ENCODE measurements at regions not wholly inside any gene's neighbourhood (a gene's known extent, or its start where the extent isn't known, plus 50 kb on each side); places are given as distances from the start of the nearest gene placed in this dataset.
"Not testable (repeated sequence)": the region's sequence is repeated elsewhere in the genome, so short reads cannot be mapped to it uniquely, and the experiment has no call there.

GRCh38 chr12:73136386-73136785, 864.2 kb downstream of the TRHDE start:
- peaks cover 1% of the 10 kb centered on the region for H3K9me3 Mint-ChIP-seq
- no peak for ATAC-seq (replicated peaks)

GRCh38 chr12:73139642-73140041, 867.5 kb downstream of the TRHDE start:
- H3K27ac Mint-ChIP-seq; H3K27me3 Mint-ChIP-seq; H3K4me1 Mint-ChIP-seq; ATAC-seq (replicated peaks); H3K4me3 Mint-ChIP-seq; H3K36me3 Mint-ChIP-seq (ENCODE audit: low read depth); H3K9me3 Mint-ChIP-seq: not testable (repeated sequence)

More at GRCh38 chr12:73136386-73136785, 864.2 kb downstream of the TRHDE start:
- Mint-ChIP-seq H3K27ac (no peak overlapping the region), H3K4me1 (no peaks in the 10 kb centered on the region), H3K4me3 (no peak overlapping the region), H3K36me3 (ENCODE audit: low read depth) (no peaks in the 10 kb centered on the region), H3K27me3 (no peaks in the 10 kb centered on the region)

- H3K27ac Mint-ChIP-seq: no peak overlapping the region
- H3K4me3 Mint-ChIP-seq: no peak overlapping the region
- no peaks in the 10 kb centered on the region for H3K4me1 Mint-ChIP-seq
- no peaks in the 10 kb centered on the region for H3K36me3 Mint-ChIP-seq (ENCODE audit: low read depth)
- ATAC-seq (replicated peaks): no peak
- H3K9me3 Mint-ChIP-seq: peaks cover 9% of the 10 kb centered on the region
- H3K27me3 Mint-ChIP-seq: no peaks in the 10 kb centered on the region
Observed at GRCh38 chr12:73158341-73158740, 886.2 kb downstream of the TRHDE start.

- Mint-ChIP-seq H3K36me3 (ENCODE audit: low read depth) (no peaks in the 10 kb centered on the region), H3K4me3 (no peak overlapping the region), H3K9me3 (peaks cover 13% of the 10 kb centered on the region), H3K27me3 (no peaks in the 10 kb centered on the region), H3K4me1 (no peaks in the 10 kb centered on the region), H3K27ac (no peak overlapping the region)
- ATAC-seq (replicated peaks): no peak
Observed at GRCh38 chr12:73159954-73160353, 887.8 kb downstream of the TRHDE start.

- Mint-ChIP-seq H3K9me3 (peaks cover 13% of the 10 kb centered on the region), H3K27ac (no peak overlapping the region), H3K4me1 (no peaks in the 10 kb centered on the region), H3K4me3 (no peak overlapping the region), H3K36me3 (ENCODE audit: low read depth) (no peaks in the 10 kb centered on the region), H3K27me3 (no peaks in the 10 kb centered on the region)
- ATAC-seq (replicated peaks): no peak
Observed at GRCh38 chr12:73161970-73162369, 889.8 kb downstream of the TRHDE start.

- Mint-ChIP-seq H3K4me1 (no peaks in the 10 kb centered on the region), H3K4me3 (no peak overlapping the region), H3K27me3 (no peaks in the 10 kb centered on the region), H3K36me3 (ENCODE audit: low read depth) (no peaks in the 10 kb centered on the region), H3K9me3 (peaks cover 11% of the 10 kb centered on the region), H3K27ac (no peak overlapping the region)
- no peak for ATAC-seq (replicated peaks)
Observed at GRCh38 chr12:73180734-73181133, 908.6 kb downstream of the TRHDE start.

GRCh38 chr12:73181244-73181643, 909.1 kb downstream of the TRHDE start:
- H3K4me3 Mint-ChIP-seq: no peak overlapping the region
- no peak for ATAC-seq (replicated peaks)
- no peaks in the 10 kb centered on the region for H3K4me1 Mint-ChIP-seq
- H3K27ac Mint-ChIP-seq: no peak overlapping the region
- H3K9me3 Mint-ChIP-seq: peaks cover 13% of the 10 kb centered on the region
- no peaks in the 10 kb centered on the region for H3K36me3 Mint-ChIP-seq (ENCODE audit: low read depth)
- no peaks in the 10 kb centered on the region for H3K27me3 Mint-ChIP-seq

- Mint-ChIP-seq H3K27me3 (no peaks in the 10 kb centered on the region), H3K4me3 (no peak overlapping the region), H3K9me3 (peaks cover 21% of the 10 kb centered on the region), H3K36me3 (ENCODE audit: low read depth) (no peaks in the 10 kb centered on the region), H3K27ac (no peak overlapping the region), H3K4me1 (no peaks in the 10 kb centered on the region)
- ATAC-seq (replicated peaks): no peak
Observed at GRCh38 chr12:73185403-73185802, 913.2 kb downstream of the TRHDE start.

- no peaks in the 10 kb centered on the region for H3K27me3 Mint-ChIP-seq
- H3K4me3 Mint-ChIP-seq: no peak overlapping the region
- no peaks in the 10 kb centered on the region for H3K4me1 Mint-ChIP-seq
- H3K36me3 Mint-ChIP-seq (ENCODE audit: low read depth): no peaks in the 10 kb centered on the region
- ATAC-seq (replicated peaks): no peak
- peaks cover 21% of the 10 kb centered on the region for H3K9me3 Mint-ChIP-seq
- H3K27ac Mint-ChIP-seq: no peak overlapping the region
Observed at GRCh38 chr12:73186272-73186671, 914.1 kb downstream of the TRHDE start.

GRCh38 chr12:73187765-73188164, 915.6 kb downstream of the TRHDE start:
- Mint-ChIP-seq H3K9me3 (peaks cover 25% of the 10 kb centered on the region), H3K4me3 (no peak overlapping the region), H3K27ac (no peak overlapping the region), H3K36me3 (ENCODE audit: low read depth) (no peaks in the 10 kb centered on the region), H3K4me1 (no peaks in the 10 kb centered on the region), H3K27me3 (no peaks in the 10 kb centered on the region)
- ATAC-seq (replicated peaks): no peak

- ATAC-seq (replicated peaks): no peak
- Mint-ChIP-seq H3K4me3 (no peak overlapping the region), H3K9me3 (peaks cover 6% of the 10 kb centered on the region), H3K27me3 (no peaks in the 10 kb centered on the region), H3K4me1 (no peaks in the 10 kb centered on the region), H3K27ac (no peak overlapping the region), H3K36me3 (ENCODE audit: low read depth) (no peaks in the 10 kb centered on the region)
Observed at GRCh38 chr12:73210548-73211204, 938.5 kb downstream of the TRHDE start.

- H3K27me3 Mint-ChIP-seq: no peaks in the 10 kb centered on the region
- no peaks in the 10 kb centered on the region for H3K4me1 Mint-ChIP-seq
- no peak for ATAC-seq (replicated peaks)
- H3K36me3 Mint-ChIP-seq (ENCODE audit: low read depth): no peaks in the 10 kb centered on the region
- H3K9me3 Mint-ChIP-seq: no peaks in the 10 kb centered on the region
- no peak overlapping the region for H3K4me3 Mint-ChIP-seq
- H3K27ac Mint-ChIP-seq: no peak overlapping the region
Observed at GRCh38 chr12:73220951-73221350, 948.8 kb downstream of the TRHDE start.

- H3K4me1 Mint-ChIP-seq: no peaks in the 10 kb centered on the region
- no peaks in the 10 kb centered on the region for H3K36me3 Mint-ChIP-seq (ENCODE audit: low read depth)
- no peak overlapping the region for H3K4me3 Mint-ChIP-seq
- no peak overlapping the region for H3K27ac Mint-ChIP-seq
- H3K9me3 Mint-ChIP-seq: no peaks in the 10 kb centered on the region
- ATAC-seq (replicated peaks): no peak
- H3K27me3 Mint-ChIP-seq: no peaks in the 10 kb centered on the region
Observed at GRCh38 chr12:73221398-73221797, 949.2 kb downstream of the TRHDE start.

GRCh38 chr12:73221836-73222235, 949.7 kb downstream of the TRHDE start:
- Mint-ChIP-seq H3K9me3 (no peaks in the 10 kb centered on the region), H3K4me3 (no peak overlapping the region), H3K4me1 (no peaks in the 10 kb centered on the region), H3K27ac (no peak overlapping the region), H3K36me3 (ENCODE audit: low read depth) (no peaks in the 10 kb centered on the region), H3K27me3 (no peaks in the 10 kb centered on the region)
- ATAC-seq (replicated peaks): no peak

GRCh38 chr12:73225371-73225937, 953.3 kb downstream of the TRHDE start:
- no peaks in the 10 kb centered on the region for H3K27me3 Mint-ChIP-seq
- no peaks in the 10 kb centered on the region for H3K4me1 Mint-ChIP-seq
- peaks cover 3% of the 10 kb centered on the region for H3K9me3 Mint-ChIP-seq
- H3K36me3 Mint-ChIP-seq (ENCODE audit: low read depth): no peaks in the 10 kb centered on the region
- no peak overlapping the region for H3K27ac Mint-ChIP-seq
- no peak overlapping the region for H3K4me3 Mint-ChIP-seq
- no peak for ATAC-seq (replicated peaks)
